HL-60 (cell line): ENCODE measurements at regions not wholly inside any gene's neighbourhood (a gene's known extent, or its start where the extent isn't known, plus 50 kb on each side); places are given as distances from the start of the nearest gene placed in this dataset.
A peak's percentile ranks its signal among the peaks of the same experiment; 100 is the strongest.

Source experiments
- POLR2AphosphoS5 ChIP-seq: IDR thresholded peaks from 2 replicates; pipeline ENCODE4 v1.6.1; 2012; ENCODE audit warnings: low read depth
- TF ChIP-seq, protein P1 (sequence below): IDR thresholded peaks from one replicate; pipeline ENCODE4 v1.5.1; 2011; ENCODE audit warnings: low read length, control low read depth, inconsistent platforms; ENCODE audit not compliant: insufficient read depth

DNA sequence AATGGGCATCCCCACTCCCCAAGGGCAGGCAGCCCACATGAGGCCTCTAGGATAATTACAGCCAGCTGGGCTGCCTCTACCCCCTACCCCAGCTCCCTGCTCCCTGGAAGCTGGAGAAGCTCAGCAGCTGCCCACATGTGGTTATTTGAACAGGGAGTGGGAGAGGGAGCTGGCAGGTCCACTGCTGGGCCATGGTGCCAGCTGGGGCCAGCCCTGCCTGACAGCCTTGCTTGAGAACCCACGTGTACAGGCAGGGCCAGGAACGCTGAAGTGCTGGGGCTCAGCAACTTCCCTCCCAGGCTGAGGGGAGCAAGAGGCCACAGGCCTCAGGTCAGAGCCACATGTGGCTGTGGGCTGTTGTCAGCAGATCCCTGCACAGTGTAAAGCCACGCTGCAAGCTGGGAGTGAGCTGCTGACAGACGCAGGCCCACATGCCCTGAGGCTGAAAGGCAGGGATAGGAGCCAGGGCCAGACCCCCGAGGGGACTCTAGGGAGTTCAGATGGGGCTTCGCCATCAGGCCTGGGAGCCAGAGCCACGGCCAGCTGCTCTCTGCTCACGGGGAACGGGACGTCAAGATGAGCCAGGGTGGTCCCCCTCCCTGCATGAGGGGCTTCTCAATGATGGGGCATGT lies 129.0 kb downstream of the SYF2 start:
- TF ChIP-seq, protein P1, sequence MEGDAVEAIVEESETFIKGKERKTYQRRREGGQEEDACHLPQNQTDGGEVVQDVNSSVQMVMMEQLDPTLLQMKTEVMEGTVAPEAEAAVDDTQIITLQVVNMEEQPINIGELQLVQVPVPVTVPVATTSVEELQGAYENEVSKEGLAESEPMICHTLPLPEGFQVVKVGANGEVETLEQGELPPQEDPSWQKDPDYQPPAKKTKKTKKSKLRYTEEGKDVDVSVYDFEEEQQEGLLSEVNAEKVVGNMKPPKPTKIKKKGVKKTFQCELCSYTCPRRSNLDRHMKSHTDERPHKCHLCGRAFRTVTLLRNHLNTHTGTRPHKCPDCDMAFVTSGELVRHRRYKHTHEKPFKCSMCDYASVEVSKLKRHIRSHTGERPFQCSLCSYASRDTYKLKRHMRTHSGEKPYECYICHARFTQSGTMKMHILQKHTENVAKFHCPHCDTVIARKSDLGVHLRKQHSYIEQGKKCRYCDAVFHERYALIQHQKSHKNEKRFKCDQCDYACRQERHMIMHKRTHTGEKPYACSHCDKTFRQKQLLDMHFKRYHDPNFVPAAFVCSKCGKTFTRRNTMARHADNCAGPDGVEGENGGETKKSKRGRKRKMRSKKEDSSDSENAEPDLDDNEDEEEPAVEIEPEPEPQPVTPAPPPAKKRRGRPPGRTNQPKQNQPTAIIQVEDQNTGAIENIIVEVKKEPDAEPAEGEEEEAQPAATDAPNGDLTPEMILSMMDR: no peak
- 0 out of 2 replicates have a peak, but pooled peaks have one; percentile 35 for TF ChIP-seq POLR2AphosphoS5
